Transverse colon (tissue), 4 donors: ENCODE measurements at regions not wholly inside any gene's neighbourhood (a gene's known extent, or its start where the extent isn't known, plus 50 kb on each side); places are given as distances from the start of the nearest gene placed in this dataset.

ENCODE experiments used
- POLR2AphosphoS5 ChIP-seq, 3 donors: sonication (generic); formaldehyde crosslinking; IDR thresholded peaks; one replicate each; pipeline ENCODE4 v1.6.1; 2016; ENCODE audit warnings: antibody characterized with exemption in 3 of 3
- TF ChIP-seq, protein P1 (sequence below), 5 experiments: fragments of 200-600 bp in 3 of 5; fragments of 450-650 bp in 2 of 5; sonication (generic) in 3 of 5; IDR thresholded peaks; 1 replicate in 2 of 5; 2 replicates in 3 of 5; pipeline ENCODE4 v1.5.1; 2016 to 2017; ENCODE audit warnings: antibody characterized with exemption in 5 of 5, inconsistent platforms in 3 of 5, mild to moderate bottlenecking in 2 of 5, moderate library complexity in 1 of 5

DNA sequence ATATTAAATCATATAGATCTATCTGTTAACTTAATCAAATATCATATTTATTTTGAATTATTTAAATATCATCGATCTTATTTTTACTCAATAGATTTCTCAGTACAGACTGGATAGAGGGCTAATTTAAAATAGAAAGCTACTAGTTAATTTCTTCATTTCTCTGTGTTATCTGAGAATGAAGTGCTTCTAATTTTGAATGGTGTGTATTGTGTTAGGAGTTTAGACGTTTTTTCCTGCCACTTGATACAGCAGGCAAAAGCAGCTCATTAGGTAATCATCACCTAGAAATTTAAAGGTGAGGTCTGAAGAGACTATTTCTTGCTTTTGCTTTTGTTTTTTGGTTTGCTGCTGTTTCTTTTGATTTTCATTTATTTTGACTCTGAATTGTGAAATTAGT lies 948.8 kb upstream of the TENM3 start:
- TF ChIP-seq, protein P1, sequence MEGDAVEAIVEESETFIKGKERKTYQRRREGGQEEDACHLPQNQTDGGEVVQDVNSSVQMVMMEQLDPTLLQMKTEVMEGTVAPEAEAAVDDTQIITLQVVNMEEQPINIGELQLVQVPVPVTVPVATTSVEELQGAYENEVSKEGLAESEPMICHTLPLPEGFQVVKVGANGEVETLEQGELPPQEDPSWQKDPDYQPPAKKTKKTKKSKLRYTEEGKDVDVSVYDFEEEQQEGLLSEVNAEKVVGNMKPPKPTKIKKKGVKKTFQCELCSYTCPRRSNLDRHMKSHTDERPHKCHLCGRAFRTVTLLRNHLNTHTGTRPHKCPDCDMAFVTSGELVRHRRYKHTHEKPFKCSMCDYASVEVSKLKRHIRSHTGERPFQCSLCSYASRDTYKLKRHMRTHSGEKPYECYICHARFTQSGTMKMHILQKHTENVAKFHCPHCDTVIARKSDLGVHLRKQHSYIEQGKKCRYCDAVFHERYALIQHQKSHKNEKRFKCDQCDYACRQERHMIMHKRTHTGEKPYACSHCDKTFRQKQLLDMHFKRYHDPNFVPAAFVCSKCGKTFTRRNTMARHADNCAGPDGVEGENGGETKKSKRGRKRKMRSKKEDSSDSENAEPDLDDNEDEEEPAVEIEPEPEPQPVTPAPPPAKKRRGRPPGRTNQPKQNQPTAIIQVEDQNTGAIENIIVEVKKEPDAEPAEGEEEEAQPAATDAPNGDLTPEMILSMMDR (IDR thresholded peaks at IDR 0.05) = no peak
- no peak for TF ChIP-seq POLR2AphosphoS5 (IDR thresholded peaks at IDR 0.05)
